ENCODE measurements at regions not wholly inside any gene's neighbourhood (a gene's known extent, or its start where the extent isn't known, plus 50 kb on each side); places are given as distances from the start of the nearest gene placed in this dataset.

DNA sequence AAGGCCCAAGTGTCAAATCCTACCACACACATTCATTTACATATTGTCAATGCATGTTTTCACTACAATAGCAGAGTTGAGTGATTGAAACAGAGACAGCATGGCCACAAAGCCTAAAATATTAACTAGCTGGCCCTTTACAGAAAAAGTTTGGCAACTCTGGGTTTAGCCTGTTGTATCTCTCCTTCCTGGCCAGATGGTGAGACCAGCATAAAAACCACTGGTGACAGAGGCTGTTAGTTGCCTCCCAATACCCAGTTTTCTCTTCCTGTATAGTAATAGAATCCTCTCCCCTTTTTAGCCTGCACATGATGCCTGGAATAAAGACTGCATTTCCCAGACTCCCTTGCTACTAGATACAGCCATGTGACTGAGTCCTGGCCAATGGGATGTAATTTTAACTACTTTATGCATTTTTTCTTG is 100.0 kb upstream of the TAB2 start:
- DNase-seq = peak in 1 of 4 experiments; percentile 16

DNA sequence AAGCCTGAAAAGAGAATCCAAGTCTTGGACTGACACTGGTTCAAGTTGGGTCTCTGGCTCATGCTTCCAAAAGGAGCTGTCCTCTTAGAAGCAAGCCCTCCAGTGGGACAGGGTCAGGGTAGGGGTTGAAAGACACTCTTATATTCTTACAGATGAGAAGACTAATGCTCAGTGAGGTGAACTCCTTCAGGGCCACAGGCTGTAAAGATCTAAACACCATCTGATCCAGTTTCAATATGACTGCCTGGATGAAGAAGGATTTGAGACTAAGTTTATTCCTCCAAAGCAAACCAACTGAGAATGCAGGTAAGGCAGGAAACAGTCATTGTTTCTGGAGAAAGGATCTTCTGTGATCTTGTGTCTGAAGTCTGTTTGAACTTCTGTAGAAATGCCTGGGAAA is 99.0 kb upstream of the TAB2 start:
- DNase-seq = no peak

DNA sequence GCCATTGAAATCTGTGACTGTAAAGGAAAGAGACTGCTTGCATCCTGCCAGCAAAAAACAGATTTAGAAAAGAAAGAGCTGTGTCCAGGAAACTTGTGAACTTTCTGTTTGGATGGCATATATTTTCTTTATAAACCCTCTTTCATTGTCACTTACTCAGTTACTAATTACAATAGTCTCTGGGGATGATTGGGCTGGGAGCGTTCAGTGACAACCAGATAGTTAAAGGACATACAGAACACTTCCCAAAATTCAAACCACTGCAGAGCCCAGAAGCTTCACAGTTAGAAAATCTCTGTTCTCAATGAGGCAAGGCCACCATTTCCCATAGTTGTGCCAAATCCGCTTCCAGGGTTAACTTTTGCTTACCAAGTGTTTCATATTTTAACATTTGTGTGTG is 98.6 kb upstream of the TAB2 start:
- DNase-seq = no peak

DNA sequence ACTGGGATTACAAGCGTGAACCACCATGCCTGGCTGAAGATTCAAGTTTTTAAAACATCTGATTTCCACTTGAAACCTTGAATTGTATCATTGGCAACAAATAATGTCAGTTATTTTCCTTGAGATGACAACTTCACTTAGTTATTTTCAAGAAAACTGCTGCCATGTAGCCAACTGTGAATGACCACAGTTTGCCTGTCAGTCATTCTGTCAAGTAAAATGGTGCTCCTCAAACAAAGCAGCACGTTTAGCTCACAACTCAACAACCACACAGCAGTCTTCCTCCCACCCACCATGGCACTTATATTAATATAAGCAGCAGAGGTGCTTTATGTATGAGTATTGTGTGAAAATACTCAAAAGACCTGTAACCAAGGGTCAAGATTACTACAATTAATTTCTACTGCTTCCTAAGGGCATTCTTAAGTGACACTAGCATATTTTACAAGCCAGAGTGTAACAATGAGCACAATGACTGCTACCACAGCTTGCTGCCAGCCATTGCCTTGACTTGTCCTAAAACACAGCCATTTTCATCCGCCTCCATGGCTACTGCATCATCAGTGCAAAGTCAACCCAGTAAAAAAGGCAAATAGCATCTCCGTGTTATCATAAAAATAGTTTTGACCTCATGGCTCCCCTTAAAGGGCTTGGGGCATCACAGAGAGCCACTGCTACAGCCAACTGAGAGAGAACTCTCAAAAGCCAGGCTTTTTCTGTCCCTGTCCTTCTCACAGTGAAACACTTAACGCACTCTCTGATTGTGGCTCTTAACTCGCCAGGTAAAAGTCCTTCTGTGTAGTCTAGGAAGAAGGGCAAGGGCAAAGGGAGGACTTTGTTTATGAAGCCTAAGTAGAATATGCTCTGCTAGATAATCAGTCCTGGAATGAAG is 96.4 kb upstream of the TAB2 start:
- DNase-seq = no peak

DNA sequence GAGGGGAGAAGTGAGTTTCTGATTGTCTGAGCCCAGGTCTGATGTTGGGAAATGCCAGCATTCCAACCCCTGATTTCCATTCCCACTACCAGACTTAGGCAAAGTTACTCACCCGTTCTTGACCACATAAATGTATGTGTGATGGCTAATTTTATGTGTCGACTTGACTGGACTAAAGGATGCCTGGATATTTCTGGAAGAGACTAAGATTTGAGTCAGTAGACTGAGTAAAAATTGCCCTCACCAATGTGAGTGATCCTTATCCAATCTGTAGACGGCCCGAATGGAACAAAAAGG is 95.8 kb upstream of the TAB2 start:
- no peak for DNase-seq

DNA sequence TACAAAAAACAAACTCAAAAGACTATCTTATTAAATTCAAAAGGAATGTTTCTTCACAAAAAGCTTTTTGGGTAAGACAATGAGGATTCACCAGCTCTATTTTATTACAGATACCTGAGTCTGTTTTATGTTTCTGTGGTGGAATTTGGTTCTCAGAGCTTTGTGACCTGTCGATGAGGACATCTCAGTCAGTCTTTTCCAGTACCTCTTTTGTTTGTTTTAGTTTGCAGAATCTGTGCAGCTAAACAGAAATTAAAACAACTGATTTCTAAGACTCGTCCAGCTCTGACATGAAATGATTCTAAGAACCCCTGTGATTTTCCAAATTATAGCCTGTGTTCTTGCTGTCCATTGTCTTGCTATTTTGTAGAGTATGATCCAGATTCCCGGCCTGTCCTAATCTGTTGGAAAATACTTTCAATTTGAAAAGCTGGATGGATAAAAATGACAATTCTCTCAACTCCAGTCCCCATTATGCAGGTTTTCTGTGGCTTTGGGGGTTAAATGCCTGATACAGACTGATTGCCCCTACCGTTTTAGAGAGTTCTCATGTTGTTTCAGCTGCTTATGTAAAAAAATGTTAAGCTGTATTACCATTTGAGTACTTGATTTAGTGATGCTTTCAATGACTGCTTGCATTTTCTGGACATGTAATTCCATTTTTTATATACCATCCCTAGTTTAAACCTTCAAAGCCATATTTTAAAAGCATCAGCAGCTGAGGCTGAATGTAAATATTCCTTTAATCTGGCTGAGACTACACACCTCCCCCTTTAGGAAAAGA is 94.2 kb upstream of the TAB2 start:
- no peak for DNase-seq

DNA sequence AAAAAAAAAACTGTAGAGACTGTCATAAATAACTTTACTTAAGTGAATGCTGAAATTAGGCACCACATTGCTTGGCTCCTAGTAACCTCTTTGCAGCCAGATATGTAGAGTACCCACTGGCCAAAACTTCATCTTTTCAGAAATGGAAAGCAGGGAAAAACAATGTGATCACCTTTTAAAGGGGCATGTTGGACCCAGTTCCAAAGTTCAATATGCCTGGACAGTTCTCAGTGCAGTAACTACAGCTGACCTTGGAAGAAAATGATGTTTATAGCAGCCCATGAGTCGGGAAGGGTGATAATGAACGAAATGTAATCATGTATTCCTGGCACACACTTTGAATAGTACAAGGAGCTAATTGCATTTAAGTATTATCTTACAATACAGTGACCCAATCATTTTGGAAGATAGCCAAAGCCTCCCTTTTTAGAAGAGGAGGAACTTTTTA is 93.6 kb upstream of the TAB2 start:
- DNase-seq = no peak

DNA sequence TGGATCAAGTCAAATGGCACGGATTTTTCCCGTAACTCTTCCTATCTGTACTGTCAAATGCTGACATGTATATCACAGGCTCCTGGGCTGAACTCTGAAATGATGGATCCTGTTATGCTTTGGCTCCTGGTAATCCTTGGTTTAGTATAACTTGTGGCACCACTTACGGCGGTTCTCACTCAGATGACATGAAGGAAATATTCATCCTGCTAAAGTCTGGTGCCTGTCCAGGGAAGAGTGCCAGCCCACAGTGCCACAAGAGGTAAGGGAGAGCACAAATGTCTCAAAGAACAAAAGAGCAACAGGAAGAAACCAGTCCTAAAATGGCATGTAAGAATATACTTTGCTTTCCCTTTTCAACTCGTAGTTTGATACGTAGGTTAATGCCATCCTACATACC is 93.1 kb upstream of the TAB2 start:
- no peak for DNase-seq

DNA sequence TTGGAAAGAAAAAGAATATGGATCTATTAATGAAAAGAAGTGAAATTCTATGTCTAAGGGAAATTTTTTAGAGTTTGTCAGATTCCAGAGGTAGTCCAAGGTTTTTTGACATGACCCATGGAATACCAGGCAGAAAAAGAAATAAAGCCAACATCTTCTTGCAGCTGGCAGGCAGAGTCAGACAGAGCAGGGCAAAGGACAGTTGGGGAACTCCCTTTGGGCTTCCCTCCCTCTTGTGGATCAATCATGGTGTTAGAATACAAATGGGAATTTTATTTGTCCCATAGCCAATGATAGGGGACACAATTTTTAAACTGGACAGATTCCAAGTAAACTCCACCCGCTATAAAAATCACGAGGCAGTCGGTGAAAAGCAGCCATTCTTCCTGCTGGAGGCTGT is 92.1 kb upstream of the TAB2 start:
- DNase-seq = no peak

DNA sequence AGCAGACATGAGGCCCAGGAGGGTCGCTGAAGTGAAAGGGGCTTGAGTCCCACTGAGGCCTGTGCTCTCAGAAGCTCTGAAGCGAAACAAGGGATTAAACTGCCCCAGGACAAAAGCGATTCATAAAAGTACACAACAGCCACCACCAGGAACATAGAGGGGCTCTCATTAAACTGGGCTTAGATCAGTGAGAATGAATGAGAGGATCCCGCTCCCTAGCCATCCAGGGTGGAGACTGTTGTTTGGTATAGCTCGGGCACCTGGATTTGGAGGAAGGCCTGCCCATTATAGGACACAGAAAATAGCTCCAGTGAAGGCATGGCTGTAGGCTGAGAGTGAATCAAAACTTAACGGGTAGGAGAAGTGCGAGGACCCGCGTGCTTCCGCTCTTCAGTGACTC is 91.6 kb upstream of the TAB2 start:
- DNase-seq = no peak

DNA sequence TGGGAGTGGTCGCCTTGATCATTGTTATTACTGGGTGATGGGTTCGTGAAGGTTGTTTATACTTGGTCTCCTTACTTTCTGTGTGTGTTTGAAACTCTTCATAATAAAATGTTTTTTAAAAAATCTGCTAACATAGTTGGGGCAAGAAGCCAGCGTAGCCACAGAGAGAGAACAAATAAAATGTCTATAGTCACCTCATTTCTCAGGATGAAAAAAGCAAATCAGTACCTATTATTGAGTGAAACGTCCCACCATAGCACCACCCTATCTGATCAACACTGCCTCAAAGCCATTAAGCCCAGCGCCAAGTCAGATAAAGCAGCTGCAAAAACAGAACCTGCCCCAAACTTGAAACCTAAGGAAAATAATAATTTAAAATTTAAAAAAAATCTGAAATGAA is 89.7 kb upstream of the TAB2 start:
- no peak for DNase-seq

DNA sequence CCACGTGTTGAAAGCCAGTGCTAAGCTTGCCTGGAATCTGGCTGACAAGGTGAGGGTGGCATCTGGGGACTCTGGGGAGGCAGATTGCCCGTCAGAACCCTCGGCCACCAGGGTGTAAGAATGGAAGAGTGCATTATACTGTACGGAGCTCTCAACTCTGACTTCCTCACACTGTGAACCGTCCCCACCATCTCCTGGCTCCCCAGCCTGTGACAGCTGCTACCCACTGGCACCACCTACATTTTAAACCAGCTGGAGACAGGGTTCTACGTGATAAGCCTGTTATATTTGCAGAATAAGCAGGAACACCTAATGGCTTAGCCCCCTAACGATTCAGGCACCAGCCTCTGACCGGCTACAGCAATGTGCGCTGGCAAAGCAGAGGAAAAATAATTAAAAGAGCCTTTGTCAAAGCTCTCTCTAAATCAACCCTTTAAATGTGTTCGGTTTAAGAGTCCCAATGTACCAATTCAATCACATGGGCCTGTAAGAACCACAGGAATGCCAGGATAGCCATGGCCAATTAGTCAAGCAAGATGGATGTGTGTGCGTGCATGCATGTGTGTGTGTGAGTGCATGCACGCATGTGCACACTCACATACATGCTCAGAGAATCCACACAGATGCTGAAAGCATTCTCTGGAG is 89.1 kb upstream of the TAB2 start:
- DNase-seq = no peak

DNA sequence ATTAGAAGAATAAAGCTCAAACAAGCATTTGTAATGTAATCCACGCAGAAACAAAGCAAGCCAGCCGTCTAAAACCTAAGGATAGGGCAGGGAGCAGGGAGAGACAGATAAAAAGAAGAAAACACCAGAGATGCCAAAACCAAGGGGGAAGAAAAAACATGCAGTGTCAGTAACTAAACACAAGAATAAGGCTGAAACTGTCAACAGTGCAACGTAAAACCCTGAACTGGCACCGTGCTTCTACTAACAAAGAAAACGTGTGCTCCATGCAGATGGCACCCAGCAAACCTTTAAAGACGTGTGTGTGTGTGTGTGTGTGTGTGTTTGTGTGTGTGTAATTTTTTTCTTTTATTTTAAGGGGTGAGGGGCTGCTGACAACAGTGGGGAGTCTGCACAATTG is 88.4 kb upstream of the TAB2 start:
- DNase-seq = no peak

DNA sequence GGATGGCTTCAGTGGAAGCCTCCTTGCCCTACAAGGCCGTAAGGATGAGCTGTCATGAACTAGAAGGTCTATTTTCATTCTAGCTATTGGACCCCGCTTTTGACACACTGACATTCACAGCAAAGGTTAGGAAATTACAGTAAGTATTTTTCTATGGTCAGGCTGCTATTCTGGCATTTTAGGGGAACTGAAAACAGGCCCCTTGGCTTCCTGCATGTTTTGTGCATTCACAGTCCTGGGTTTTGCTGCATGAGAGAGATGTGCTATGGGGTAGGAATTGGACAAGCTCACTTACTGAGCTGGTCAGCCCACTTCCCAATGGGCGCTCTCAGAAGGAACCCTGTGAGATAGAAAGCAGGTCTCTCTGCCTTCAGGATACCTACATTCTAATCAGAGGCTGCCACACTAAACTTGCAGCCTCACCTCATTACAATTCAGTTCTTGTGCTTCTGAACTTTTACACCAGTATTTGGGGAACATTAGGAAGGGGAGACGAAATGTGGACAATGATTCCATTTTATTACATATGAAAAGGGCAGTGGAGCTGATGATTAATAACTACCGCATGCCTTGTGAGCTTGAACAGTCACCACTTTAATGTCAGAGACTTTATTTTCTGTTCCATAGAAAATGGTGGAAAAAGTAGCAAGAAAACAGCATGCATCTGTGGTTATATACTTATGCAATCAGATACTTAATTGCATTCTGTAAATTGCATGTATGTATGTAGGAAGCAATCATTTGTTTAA is 86.6 kb upstream of the TAB2 start:
- DNase-seq = peak; percentile 38 to 72 (median 56)

DNA sequence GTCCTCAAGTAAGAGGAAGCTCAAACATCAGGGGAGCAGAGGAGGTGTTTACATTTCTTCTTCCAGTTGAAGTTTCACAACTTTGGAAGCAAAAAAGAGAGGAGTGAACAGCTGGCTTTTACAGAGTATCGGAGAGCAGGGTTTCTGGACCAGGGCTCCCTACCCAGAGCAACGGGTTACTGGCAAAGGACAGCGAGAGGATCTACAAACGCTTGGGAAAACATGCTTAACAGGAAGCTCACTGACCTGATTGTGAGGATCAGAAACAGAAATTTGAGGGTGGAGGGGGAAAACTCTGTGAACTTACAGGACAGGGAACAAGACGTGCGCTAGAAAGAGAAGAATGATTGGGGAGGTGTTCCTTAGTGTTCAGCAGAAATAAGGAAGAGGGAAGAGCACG is 85.7 kb upstream of the TAB2 start:
- peak in 3 of 4 experiments; percentile 49 to 57 (median 54) for DNase-seq

DNA sequence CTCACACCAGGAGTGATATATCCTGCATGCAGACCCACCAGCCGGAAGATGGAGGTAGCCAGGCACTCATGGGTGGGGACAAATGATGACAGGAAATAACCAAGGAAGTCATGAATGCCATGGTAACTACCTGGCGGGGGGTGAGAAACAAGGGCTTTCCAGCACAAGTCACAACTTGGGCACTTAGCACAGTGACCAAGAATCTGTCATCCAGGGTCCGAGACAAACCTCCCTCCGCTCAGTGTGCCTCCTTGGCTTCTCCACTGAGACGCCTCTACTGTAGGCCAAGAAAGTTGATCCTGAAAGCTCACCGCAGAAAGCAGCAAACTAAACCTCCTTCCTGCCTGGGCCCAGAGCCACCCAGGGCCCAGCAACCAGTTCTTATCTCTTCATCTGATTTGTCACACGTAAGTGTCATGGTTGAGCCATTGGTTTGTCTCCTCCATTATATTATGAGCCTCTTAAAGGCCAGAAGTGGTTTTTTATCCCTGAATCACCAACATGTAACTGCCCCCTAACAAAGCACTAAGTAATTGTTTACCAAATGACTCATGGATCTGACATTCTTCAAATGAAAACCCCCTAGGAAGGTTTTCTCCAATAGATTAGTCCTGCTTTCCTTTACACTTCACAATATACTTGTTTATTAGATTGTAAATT is 84.3 kb upstream of the TAB2 start:
- DNase-seq = peak in 1 of 4 experiments; percentile 41

DNA sequence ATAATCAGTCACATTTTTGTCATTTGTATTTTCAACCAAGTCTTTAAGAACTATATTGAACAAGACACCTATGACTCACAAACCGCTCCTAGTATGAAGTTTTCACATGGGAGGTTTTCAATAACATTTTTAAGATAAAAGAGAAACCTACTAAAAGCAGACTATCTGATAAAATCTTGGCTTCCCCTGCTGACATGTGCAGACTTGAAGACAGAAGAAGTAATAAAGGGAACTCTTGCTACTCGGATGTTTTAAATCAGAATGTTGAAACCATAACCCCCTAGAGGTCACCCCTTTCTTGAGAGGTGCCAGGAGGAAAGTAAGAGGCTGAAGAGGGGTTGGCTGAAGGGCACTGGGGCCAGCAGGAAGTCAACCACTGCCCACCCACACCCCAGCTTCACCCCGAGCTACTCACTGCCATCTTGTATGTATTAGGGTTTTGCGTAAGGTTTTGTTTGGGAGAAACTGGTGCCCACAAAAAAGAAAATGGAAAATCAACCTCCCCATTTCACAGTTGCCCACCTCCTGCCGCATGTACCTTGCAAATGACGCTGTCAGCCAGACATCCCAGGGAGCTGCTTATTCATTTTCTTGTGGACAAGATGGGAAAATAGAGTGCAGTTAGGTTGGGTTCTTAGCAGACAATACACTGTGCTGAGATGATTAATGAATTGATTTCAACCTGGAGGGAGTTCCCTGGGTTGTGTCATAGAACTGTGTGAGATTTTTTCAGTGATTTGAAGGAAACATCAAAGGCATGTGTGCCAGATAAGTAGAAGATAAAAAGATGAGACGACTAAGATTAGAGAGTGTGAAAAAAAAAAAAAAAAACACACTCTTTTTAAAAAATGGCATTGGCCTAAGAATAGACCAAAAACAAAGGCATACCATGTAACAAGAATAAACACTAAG is 83.2 kb upstream of the TAB2 start:
- peak in 3 of 4 experiments; percentile 59 to 73 (median 69) for DNase-seq

DNA sequence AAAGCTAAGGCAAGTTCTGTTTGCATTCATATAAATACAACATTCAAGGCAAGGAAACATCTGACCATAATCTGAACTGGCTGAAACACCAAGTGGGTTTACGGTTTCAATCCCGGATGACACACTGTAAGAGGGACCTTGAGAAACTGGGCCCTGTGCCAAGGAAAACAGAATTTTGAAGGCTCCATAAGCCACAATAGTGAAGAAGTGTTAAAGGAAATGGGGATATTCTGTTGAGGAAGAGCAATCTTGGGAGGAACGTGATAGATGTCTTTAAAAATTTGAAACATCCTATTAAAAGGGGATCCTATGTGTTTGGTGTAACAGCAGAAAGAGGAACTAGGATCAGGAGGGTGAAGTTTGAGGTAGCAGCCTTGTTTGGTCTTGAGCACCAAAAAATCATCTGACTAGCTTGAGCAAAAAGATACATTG is 82.4 kb upstream of the TAB2 start:
- peak; percentile 87 to 96 (median 94) for DNase-seq

DNA sequence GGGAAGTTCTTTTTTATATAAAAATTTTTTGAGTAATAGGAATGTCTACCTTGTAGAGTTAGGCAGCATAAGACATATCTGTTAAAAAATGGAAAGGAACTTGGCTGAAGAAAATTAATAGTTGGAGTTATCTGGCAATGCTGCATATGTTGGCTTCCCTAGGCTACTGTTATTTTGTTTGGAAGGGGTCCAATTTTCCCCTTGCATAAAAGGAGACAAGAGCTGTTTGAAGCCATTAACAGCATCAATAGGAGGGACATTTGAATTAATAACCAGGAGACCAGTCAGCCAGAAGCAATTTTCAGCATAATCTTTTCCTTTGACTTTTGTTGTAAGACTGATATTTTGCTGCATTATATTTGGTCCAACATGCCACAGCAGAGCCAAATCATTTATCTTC is 80.9 kb upstream of the TAB2 start:
- no peak for DNase-seq

DNA sequence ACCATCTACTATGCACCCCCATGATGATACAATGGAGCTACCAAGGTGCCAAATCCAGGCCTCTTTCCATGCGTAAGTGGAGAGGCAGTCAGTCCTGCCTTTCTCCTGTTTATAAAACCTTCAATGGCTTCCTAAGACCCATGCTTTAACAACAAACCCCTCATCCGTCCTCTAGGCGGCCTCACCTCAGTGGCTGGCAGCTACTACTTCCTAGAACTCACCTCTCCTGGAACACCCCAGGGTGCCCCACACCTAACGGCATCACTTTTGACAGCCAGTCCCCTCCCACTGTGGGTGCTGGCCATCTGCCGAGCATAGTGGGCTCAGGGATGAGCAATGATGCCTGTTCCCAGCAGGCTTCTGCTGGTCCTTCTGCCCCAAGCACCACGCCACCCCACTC is 80.0 kb upstream of the TAB2 start:
- DNase-seq = no peak

DNA sequence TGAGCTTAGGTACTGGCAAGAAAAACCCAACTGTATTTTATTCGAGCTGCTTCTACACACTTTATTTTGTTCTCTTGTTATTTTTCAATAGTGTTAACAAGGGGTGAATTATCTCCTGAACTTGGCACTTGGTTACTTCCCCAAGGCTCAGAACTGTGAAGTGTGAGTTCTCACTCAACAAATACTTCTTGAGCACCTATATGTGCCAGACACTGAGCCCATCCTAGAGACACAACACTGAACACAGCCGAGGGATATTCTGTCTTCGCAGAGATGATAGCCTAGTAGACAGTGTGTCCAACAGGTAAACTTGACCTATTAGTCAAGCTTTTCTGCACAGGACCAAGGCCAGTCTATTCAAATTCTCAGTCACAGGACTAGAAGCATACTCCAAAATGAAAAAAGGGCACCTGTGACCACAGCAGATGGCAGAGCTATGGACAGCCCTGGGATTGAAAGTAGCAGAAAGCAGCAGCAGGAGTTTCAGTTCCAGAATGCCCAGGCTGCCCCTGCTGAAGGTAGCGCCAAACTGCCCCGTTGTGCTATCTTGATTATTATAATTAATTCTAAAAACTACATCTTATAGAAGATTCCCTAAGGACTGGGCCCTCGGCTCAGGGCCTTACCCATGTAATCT is 77.8 kb upstream of the TAB2 start:
- no peak for DNase-seq

Data from suppressor macrophage (primary cell).